ENCODE measurements at regions not wholly inside any gene's neighbourhood (a gene's known extent, or its start where the extent isn't known, plus 50 kb on each side); places are given as distances from the start of the nearest gene placed in this dataset.
A peak's percentile ranks its signal among the peaks of the same experiment; 100 is the strongest.
"Not testable (repeated sequence)": the region's sequence is repeated elsewhere in the genome, so short reads cannot be mapped to it uniquely, and the experiment has no call there.

DNA sequence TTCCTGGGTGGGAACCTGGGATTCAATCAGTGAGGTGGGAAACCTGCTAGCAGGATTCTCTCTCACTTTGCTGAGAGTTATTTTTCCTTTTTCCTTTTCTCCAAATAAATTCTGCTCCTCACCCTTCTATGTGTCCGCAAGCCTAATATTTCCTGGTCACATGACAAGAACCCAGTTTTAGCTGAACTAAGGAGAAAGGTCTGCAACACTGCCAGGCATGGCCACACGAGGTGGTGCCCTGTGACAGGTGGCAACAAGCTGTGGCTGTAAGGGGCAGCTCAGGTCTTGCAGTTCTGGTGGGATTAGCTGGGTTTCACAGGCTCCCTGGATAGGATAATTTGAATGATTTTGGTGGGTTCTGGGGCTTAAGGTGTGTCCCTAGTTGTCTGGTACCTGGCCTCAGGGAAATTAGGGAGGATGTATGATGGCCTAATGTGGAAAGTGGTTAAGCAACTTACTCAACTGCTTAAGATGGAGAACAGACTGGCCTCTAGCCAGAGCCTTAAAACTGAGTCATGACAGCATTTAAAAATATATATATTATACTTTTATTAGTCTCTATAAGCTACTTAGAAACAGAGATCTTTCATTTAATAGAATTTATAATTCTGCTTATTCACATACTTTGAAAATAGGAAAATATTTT, 215.0 kb downstream of the IL15 start:
- no peak for DNase-seq

DNA sequence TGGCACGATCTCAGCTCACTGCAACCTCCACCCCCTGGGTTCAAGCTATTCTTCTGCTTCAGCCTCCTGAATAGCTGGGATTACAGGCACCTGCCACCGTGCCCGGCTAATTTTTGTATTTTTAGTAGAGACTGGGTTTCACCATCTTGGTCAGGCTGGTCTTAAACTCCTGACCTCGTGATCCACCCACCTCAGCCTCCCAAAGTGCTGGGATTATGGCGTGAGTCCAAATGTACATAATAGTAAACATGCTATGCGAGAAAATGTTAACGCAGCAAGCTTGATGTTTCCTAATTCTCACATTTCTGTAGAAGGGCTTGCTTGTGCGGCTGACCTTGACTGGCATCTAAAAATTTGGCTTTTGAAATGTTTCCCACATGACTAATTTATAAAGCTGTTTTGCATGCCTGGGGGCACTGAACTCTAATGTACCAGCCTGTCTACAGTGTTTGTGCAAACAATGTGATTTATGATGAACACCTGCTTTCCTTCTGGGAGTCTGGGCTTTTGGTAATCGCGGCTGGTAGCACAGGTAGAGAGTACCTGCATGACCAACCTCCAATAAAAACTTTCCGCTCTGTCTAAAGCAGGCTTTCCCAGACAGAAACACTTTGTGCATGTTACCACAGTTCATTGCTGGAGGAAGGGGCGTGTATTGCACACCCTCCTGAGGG, 216.8 kb downstream of the IL15 start:
- DNase-seq = no peak

DNA sequence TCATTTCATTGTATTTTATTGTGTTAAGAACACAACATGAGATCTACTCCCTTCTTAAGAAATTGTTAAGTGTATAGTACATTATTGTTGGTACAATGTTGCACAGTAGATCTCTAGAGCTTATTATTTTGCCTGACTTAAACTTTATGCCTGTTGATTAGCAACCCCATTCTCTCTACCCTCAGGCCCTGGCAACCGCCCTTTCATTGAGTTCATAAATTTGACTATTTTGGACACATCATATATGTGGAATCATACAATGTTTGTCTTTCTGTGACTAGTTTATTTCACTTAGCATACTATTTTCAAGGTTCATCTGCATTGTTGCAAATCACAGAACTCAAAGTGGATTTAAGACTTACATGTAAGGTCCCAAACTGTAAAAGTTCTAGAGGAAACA, 222.1 kb downstream of the IL15 start:
- DNase-seq = no peak

DNA sequence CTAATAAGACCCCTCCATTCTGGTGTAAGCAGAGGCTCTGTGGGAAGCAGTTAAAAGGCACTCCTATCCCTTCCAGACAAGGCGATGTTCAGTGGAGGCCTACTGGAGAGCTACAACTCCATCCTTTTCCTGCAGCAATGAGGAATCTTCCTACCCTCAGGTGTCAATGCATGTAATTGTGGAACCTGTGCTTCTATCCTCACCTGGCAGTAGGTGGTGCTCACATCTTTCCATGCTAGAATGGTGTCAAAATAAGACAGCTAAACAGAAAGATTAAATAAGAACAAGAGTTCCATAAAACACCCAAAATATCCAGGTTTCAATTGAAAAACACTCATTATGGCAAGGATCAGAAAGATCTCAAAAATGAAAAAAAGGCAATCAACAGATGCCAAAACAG, 224.6 kb downstream of the IL15 start:
- DNase-seq = no peak

DNA sequence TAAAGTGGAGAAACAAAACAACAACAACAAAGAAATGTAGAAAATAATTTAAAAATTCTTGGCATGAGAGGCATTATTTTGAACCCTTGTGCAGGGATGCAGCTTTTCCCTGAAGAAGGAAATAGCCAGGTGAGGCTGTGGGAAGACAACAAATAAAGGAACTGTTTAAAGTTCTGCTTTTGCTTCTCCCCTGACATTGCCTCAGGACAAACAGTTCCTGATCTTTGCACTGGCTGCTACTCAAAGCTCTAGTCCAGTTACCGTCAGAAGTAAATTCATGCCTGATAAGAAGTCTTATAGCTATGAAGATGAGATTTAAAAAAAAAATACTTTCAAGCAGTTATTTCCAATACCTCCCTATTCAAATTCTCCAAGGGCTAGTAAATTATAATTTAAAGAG, 233.8 kb downstream of the IL15 start:
- DNase-seq = no peak

DNA sequence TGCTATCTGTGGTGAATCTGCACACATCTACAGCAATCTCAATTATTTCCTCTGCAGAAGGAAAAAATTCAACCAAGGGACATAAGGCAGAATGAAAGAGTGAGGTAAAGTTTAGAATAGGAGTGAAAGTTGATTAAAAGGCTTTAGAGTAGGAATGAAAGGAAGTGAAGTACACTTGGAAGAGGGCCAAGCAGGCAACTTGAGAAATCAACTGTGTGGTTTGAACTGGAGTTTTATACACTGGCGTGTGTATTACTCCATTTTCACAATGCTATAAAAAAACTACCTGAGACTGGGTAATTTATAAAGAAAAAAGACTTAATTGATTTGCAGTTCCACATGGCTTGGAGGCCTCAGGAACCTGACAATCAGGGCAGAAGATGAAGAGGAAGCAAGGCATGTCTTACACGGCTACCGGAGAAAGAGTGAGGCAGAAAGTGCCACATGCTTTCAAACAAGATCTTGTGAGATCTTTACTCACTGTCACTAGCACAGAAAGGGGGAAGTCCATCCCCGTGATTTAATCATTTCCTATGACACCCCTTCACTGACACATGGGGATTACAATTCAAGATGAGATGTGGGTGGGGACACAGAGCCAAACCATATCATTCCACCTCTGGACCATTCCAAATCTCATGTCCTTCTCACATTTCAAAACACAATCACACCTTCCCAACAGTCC, 234.8 kb downstream of the IL15 start:
- no peak for DNase-seq

DNA sequence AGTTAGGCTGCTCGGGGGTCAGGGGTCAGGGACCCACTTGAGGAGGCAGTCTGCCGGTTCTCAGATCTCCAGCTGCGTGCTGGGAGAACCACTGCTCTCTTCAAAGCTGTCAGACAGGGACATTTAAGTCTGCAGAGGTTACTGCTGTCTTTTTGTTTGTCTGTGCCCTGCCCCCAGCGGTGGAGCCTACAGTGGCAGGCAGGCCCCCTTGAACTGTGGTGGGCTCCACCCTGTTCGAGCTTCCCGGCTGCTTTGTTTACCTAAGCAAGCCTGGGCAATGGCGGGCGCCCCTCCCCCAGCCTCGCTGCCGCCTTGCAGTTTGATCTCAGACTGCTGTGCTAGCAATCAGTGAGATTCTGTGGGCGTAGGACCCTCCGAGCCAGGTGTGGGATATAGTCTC, 246.3 kb downstream of the IL15 start:
- DNase-seq = not testable (repeated sequence)

DNA sequence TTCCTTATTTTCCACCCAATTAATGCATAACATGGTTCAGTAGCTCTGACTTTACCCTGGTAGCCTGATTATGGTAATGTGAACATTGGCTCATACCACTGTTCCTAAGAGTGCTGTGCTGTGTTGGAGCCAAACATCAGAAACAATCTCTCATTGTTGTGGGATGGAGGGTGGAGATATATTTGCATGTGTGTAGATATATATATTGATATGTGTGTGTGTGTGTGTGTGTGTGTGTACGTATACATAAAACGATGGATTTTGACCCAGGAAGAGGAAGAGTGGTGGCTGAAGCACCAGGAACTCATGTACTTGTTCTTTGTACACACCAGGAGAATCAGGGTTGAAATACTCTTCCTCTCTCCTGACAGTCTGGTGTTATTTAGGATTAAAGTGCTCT, 247.7 kb downstream of the IL15 start:
- DNase-seq = no peak

DNA sequence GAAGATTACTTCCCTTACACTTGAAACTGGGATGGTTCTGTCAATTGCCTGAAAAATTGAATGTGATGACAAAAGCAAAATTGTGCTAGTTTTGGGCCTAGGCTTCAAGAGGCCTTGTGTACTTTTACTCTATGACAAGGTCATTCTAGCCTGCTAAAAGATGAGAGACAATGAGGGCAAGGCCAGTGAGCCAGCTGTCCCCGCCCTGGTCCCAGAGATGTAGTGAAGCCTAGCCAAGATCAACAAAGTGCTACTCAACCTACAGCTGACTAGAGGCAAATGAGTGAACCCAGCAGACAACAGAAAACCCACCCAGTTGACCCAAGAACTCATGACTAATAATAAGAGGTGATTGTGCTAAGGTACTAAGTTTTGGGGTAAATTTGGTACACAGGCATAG, 248.7 kb downstream of the IL15 start:
- no peak for DNase-seq

DNA sequence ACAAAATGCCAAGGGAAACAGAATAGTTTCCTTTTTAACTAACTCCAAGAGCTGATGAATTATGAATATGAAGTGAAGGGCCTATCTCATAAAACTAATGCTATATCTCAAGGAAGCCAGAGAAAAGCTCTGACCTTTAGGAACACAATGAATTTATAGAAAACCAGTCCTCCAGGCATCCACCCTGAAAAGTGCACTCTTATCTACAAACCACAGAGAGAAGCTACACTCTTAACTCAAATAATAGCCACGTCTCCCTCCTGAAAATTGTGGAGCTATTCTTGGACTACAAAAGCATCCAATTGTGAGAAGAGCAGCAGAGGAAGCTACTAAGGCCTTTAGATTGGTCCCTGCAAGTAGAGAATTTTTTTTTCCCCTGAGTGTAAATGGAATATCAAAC, 253.9 kb downstream of the IL15 start:
- DNase-seq = no peak

DNA sequence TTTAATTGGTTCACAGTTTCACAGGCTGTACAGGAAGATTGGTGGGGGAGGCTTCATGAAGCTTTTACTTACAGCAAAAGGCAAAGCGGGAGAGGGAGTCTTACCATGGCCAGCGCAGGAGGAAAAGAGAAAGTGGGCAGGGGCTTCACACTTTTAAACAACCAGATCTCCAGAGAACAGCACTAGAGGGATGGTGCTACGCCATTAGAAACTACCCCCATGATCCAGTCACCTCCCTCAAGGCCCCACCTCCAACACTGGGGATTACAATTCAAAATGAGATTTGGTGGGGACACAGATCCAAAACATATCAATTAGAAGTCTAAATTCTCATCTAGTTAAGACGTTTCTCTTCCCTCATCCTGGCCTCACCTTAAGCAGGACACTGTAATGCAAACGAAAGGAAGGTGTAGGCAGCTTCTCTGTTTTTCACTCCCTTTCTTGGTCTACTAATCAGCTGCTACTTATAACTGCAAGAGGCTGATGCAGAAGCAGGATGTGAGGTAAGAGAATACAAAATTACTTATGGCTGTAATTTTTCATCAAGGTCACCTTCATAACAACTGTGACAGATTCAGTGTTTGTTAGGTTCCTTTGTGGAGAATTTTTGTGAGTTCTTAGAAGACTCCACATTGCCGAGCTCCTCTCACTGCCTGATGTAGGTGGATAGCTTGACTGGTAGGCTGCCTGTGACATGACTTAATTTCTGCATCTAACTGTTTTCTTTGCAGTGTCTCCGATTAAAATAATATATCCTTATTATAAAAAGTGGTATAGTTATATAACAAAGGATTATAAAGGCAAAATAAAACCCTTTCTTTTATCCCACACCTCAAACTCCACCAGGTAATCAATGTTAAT, 255.1 kb downstream of the IL15 start:
- DNase-seq = no peak

DNA sequence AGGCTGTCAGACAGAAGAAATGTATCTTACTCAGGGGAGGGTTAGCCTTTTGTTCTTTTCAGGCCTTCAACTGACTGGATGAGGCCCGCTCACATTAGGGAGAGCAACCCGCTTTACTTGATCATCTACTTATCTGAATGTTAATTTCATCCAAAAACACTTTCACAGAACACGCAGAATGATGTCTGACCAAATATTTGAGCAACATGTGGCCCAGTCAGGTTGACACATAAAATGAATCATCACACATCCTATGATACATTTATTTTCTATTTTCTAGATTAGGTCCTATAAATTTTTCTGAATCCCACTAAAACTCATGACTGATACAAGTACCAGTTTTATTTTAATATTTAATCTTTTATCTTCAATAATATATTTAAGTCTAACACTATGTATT, 260.3 kb downstream of the IL15 start:
- no peak for DNase-seq

DNA sequence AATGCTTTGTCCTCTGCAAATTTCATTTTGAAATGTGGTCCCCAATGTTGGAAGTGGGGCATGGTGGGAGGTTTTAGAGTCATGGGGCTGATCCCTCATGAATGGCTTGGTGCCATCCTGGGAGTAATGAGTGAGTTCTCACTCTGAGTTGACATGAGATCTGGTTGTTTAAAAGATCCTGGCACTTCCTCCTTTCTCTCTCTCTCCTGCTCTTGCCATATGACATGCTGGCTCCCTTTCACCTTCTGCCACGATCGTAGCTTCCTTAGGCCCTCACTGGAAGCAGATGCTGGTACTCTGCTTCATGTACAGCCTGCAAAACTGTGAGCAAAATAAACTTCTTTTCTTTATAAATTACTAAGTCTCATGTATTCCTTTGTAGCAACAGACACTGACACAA, 262.0 kb downstream of the IL15 start:
- no peak for DNase-seq

DNA sequence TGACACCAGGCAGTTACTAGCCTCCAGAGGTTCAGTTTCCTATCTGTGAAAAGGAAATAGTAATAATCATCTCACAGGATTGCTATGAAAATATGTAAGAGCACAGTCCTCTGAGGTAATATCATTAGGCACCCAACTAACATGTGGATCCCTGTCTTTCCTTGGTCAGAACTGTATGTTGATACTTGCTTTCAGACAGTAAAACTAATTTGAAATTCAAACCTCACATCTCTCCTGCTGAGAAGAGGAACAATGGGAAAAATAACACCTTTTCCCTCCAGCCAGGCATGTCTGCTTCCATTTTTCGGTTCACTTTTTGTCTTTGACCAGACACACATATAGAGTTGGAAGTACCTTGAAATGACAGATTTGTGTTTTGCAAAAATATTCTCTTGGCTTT, 262.7 kb downstream of the IL15 start:
- no peak for DNase-seq

DNA sequence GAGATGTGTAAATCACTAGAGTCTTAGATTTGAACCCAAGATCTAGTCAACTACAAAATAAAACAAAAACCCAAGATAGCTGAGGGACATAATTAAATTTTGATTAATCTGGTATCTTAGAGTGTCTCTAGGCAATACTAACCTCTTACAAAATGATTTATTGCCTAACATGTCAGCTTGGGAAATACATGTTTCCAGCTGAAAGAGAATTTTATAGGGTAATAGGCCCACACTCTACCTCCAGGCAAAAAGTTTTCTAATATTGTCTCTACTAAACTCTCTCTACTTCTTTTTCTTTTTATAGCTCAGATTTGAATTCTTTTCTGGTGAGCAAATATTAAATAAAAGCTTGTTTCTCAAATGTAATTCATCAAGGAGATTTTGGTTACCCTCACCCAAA, 263.2 kb downstream of the IL15 start:
- DNase-seq = no peak

DNA sequence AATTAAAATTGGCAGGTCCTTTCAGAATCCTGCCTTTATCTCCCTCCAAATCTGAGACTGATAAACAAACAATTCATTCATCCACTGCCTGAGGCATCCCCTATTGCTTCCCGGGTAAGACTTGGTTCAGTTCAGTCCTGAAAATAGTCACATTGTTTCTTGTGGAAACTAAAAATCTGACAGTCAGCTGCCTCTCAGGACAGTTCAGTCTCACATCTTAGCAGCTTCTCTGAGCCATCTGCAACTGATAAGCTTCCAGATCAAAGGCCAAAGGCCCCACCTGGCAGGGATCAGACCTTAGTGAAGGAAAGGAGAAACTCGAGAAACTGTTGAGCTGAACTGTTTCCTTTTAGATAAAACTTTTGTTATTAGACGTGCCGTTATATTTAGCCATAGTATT, 264.5 kb downstream of the IL15 start:
- DNase-seq = no peak

DNA sequence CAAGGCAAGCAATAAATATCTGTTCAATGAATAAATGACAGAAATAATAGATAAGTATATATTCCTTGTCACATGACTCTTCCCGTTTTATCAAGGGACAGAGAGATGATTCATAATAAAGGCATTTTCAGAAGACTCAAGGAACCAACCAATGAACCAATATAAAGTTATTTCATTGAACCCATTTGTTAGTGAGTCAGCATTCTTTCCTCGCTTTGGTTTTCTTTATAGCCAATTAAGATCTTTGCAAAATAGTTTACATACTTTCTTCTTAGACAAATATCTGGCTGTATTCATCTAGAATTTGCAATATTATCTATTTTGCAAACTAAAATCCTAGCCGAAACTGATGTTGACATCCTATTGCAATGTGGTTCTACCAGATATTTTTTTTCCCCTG, 269.4 kb downstream of the IL15 start:
- no peak for DNase-seq

DNA sequence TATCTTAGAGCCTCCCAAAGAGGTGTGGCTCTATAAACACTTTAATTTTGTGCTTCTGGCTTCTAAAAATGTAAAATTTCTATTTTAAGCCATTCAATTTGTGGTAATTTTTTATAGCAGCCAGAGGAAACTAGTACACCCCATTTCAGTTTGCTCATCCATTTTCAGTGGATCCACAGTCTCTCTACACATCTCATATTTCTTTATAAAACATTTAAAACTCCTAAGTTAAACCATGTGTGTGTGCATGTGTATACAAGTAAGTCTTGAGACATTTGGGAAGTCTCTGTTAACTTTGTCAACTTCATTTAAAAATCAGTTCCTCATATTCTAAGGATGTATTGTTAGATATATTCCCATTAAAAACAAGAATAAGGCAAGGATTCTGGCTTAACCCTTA, 273.2 kb downstream of the IL15 start:
- no peak for DNase-seq

DNA sequence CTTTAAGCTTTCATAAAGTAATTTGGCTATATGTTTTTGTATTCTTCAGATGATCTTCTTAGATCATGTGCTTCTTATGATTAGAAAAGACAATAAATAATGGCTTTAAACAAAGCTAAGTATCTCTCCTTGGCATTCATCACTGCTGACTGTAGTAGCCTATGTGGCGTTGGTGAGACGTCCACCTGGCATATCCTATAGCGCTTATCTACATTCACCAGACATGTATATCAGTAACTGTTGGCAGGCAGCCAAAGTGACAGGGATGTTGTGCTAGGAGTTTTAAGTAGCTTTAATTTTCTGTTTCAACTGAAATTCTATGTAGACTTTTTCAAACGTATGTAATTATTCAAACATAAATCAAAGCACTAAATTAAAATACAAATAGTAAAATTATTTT, 276.4 kb downstream of the IL15 start:
- DNase-seq = no peak

DNA sequence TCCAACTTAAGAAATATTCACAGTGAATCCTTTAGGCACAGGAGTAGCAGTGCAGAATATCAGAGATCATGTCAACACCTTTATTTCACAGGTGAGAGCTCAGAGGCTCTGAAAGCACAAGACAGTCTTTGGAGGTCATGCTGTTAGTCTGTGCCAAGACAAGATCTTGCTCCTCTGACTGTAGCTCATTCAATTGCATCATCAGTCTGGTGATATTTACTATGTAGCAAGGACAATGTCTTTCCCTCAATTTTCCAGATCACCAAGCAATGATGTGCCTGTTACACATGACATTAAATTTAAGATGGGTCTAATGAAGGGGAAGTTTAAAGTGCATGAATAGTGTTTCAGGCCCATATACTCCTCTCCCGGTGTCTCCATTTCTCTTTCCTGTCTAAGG, 277.5 kb downstream of the IL15 start:
- peak; percentile 34 for DNase-seq

DNA sequence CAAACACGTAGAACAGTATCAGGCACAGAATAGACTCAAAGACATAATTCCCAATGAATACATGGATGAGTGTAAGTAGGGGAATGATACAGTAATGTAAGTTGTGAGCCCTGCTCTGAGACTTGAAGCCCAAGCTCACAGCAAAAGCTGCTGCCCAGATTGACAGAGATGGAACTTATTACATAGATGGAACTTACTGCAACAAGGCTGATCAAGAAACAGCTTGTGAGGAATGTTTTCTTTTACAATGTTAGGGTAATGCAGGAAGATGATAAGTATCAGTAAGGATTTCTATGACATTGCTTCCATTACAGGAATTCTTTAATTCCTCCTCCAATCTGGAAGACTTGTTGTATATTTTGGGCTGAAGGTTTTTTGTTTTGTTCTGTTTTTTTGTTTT, 278.4 kb downstream of the IL15 start:
- no peak for DNase-seq

DNA sequence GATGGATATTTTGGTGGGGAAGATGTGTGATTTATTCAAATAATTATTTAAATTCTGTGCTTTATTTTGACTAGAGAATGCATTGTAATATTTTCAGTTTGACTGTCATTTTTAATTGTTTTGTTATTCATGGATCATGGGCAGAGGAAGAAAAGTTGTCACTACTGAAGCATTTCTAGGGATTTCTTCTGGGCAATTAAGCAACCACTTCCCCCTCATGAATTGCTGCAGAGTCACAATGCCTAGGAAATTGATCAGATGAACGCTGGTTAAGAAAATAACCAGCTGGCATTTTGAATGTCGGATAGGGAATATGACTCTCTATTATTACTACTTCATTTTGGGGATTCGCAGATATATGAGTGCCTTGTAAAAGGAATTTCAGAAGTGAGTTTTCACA, 283.3 kb downstream of the IL15 start:
- peak; percentile 45 for DNase-seq

DNA sequence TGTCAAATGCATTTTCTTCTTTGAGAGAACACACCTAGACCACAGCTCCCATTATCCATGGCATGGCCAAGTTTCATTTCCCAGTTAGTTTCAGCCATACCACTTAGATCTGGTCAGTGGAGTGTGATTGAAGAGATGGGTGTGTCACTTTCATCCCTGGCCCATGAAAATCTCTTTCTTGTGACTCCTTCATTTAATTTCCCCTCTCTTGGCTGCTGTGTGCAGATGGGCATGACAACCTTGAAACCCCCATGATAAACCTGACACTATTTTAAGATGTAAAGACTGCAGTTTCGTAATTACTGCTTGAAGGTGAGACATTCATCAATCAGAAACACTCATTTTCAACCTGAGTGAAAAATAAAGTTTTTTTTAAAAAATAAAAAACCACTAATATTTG, 284.9 kb downstream of the IL15 start:
- DNase-seq = no peak

DNA sequence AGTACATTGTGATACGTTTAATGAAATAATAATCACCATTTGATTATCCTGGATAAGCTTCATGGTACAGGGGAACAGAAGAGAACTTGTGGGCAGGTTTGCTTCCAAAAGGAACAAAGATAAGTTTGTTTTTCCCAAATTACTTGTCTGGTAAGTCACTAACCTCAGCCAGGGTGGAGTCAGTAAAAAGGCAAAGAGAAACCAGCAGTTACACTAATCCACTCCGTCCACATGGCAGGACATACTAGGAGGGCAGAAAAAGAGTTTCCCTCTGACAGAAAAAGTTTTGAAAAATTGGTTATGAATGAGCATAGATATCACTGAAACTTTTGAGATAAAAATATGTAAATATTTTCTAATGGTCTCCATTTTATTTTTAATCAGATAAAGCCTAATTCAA, 285.9 kb downstream of the IL15 start:
- no peak for DNase-seq

Measured in eye (tissue), 1 donor.